ENCODE measurements at regions not wholly inside any gene's neighbourhood (a gene's known extent, or its start where the extent isn't known, plus 50 kb on each side); places are given as distances from the start of the nearest gene placed in this dataset.

DNA sequence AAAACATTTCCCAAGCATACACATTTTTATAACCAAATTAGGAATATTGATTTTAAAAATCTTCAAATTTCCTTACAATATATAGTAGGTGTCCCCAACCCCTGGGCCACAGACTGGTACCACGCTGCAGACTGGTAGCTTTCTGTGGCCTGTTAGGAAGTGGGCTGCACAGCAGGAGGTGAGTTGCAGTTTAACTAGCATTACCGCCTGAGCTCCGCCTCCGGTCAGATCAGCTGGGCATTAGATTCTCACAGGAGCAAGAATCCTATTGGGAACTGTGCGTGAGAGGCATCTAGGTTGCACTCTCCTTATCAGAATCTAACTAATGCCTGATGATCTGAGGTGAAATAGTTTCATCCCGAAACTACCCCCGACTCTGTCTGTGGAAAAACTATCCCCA, 62.1 kb downstream of the ZWINT start:
- Histone ChIP-seq H3K27me3 (ENCODE audit: control insufficient read depth in 1 of 2, insufficient read depth in 2 of 2, low read length in 2 of 2) (no peaks in the 10 kb centered on the region), H3K27ac (ENCODE audit: low read depth, low read length) (no peak overlapping the region), H3K36me3 (ENCODE audit: control insufficient read depth in 1 of 2, insufficient read depth in 2 of 2, low read length in 2 of 2) (no peaks in the 10 kb centered on the region), H3K4me3 (ENCODE audit: low read depth in 1 of 2, low read length in 2 of 2) (no peak overlapping the region), H3K4me1 (ENCODE audit: control insufficient read depth in 1 of 2, insufficient read depth in 2 of 2, low read length in 2 of 2) (no peaks in the 10 kb centered on the region), H3K9me3 (ENCODE audit: control insufficient read depth in 1 of 2, low read length in 2 of 2) (peaks cover 0 to 1% of the 10 kb centered on the region in 2 donors), H3K9ac (ENCODE audit: low read depth in 1 of 2, low read length in 2 of 2) (no peak overlapping the region)

GRCh38 chr10:56296618-56297017, 64.4 kb downstream of the ZWINT start:
- H3K4me1 ChIP-seq (ENCODE audit: control insufficient read depth in 1 of 2, insufficient read depth in 2 of 2, low read length in 2 of 2), result no peaks in the 10 kb centered on the region
- no peak overlapping the region for H3K4me3 ChIP-seq (ENCODE audit: low read depth in 1 of 2, low read length in 2 of 2)
- H3K9ac ChIP-seq (ENCODE audit: low read depth in 1 of 2, low read length in 2 of 2), result no peak overlapping the region
- H3K27me3 ChIP-seq (ENCODE audit: control insufficient read depth in 1 of 2, insufficient read depth in 2 of 2, low read length in 2 of 2), result no peaks in the 10 kb centered on the region
- H3K9me3 ChIP-seq (ENCODE audit: control insufficient read depth in 1 of 2, low read length in 2 of 2), result peaks cover 0 to 6% of the 10 kb centered on the region in 2 donors
- H3K27ac ChIP-seq (ENCODE audit: low read depth, low read length), result no peak overlapping the region
- H3K36me3 ChIP-seq (ENCODE audit: control insufficient read depth in 1 of 2, insufficient read depth in 2 of 2, low read length in 2 of 2), result no peaks in the 10 kb centered on the region

DNA sequence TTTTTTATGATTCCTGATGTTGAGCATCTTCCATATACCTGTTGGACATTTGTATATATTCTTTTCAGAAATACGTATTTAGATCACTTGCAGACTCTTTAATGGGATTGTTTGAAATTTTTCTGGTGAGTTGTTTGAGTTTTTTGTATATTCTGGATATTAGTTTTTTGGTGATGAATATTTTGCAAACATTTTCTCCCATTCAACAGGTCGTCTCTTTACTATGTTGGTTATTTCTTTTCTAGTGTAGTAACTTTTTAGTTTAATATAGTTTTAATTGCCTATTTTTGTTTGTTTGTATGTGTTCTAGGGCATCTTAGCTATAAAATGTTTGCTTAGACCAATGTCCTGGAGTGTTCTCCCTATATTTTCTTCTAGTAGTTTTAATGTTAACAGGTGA, 72.7 kb downstream of the ZWINT start:
- no peaks in the 10 kb centered on the region for H3K27me3 ChIP-seq (ENCODE audit: control insufficient read depth in 1 of 2, insufficient read depth in 2 of 2, low read length in 2 of 2)
- H3K4me3 ChIP-seq (ENCODE audit: low read depth in 1 of 2, low read length in 2 of 2), result no peak overlapping the region
- no peaks in the 10 kb centered on the region for H3K9me3 ChIP-seq (ENCODE audit: control insufficient read depth in 1 of 2, low read length in 2 of 2)
- no peak overlapping the region for H3K9ac ChIP-seq (ENCODE audit: low read depth in 1 of 2, low read length in 2 of 2)
- H3K27ac ChIP-seq (ENCODE audit: low read depth, low read length), result no peak overlapping the region
- H3K4me1 ChIP-seq (ENCODE audit: control insufficient read depth in 1 of 2, insufficient read depth in 2 of 2, low read length in 2 of 2), result no peaks in the 10 kb centered on the region
- no peaks in the 10 kb centered on the region for H3K36me3 ChIP-seq (ENCODE audit: control insufficient read depth in 1 of 2, insufficient read depth in 2 of 2, low read length in 2 of 2)

DNA sequence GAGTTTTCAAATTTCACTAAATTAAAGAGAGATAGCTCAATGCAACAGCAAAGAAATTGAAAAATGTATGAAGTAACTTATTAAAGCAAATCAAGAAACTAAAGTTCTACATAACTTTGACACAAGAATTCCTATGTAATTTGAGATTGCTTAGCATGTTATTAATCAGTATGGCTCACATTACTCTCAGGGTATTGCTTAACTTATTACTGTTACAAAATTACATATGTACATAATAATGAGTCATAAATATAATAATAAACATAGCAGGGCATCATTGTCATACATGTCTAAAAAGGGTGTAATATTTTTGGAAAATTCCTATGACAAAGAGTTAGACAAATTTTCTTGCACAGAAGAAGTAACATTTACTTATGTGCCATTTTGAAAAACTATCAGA, 75.0 kb downstream of the ZWINT start:
- Histone ChIP-seq H3K4me1 (ENCODE audit: control insufficient read depth in 1 of 2, insufficient read depth in 2 of 2, low read length in 2 of 2) (no peaks in the 10 kb centered on the region), H3K27me3 (ENCODE audit: control insufficient read depth in 1 of 2, insufficient read depth in 2 of 2, low read length in 2 of 2) (no peaks in the 10 kb centered on the region), H3K27ac (ENCODE audit: low read depth, low read length) (no peak overlapping the region), H3K9me3 (ENCODE audit: control insufficient read depth in 1 of 2, low read length in 2 of 2) (no peaks in the 10 kb centered on the region), H3K9ac (ENCODE audit: low read depth in 1 of 2, low read length in 2 of 2) (no peak overlapping the region), H3K4me3 (ENCODE audit: low read depth in 1 of 2, low read length in 2 of 2) (no peak overlapping the region), H3K36me3 (ENCODE audit: control insufficient read depth in 1 of 2, insufficient read depth in 2 of 2, low read length in 2 of 2) (no peaks in the 10 kb centered on the region)

DNA sequence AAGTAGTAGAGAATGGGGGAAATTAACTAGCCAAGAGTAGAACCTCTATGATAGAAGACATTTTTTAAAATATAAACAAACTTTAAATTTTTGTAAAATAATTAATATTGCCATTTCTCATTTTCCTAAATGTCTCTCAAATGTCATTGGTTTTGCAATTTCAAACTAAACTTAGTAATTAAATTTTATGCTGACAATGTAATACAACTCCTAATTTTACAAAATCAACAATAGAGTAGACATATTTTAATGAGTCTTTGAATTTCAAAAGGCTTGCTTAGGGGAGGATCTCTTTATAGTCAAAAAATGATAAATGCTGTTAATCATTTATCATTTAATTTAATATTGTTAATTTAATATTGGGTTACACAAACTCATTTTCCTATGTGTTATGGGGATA, 81.8 kb downstream of the ZWINT start:
- H3K9me3 ChIP-seq (ENCODE audit: control insufficient read depth in 1 of 2, low read length in 2 of 2), result no peaks in the 10 kb centered on the region
- no peaks in the 10 kb centered on the region for H3K36me3 ChIP-seq (ENCODE audit: control insufficient read depth in 1 of 2, insufficient read depth in 2 of 2, low read length in 2 of 2)
- no peaks in the 10 kb centered on the region for H3K4me1 ChIP-seq (ENCODE audit: control insufficient read depth in 1 of 2, insufficient read depth in 2 of 2, low read length in 2 of 2)
- no peak overlapping the region for H3K4me3 ChIP-seq (ENCODE audit: low read depth in 1 of 2, low read length in 2 of 2)
- no peaks in the 10 kb centered on the region for H3K27me3 ChIP-seq (ENCODE audit: control insufficient read depth in 1 of 2, insufficient read depth in 2 of 2, low read length in 2 of 2)
- no peak overlapping the region for H3K9ac ChIP-seq (ENCODE audit: low read depth in 1 of 2, low read length in 2 of 2)
- no peak overlapping the region for H3K27ac ChIP-seq (ENCODE audit: low read depth, low read length)

- Histone ChIP-seq H3K9ac (ENCODE audit: low read depth in 1 of 2, low read length in 2 of 2) (no peak overlapping the region), H3K27me3 (ENCODE audit: control insufficient read depth in 1 of 2, insufficient read depth in 2 of 2, low read length in 2 of 2) (no peaks in the 10 kb centered on the region), H3K36me3 (ENCODE audit: control insufficient read depth in 1 of 2, insufficient read depth in 2 of 2, low read length in 2 of 2) (no peaks in the 10 kb centered on the region), H3K9me3 (ENCODE audit: control insufficient read depth in 1 of 2, low read length in 2 of 2) (no peaks in the 10 kb centered on the region), H3K27ac (ENCODE audit: low read depth, low read length) (no peak overlapping the region), H3K4me1 (ENCODE audit: control insufficient read depth in 1 of 2, insufficient read depth in 2 of 2, low read length in 2 of 2) (no peaks in the 10 kb centered on the region), H3K4me3 (ENCODE audit: low read depth in 1 of 2, low read length in 2 of 2) (no peak overlapping the region)
Measured at GRCh38 chr10:56269181-56269580, 91.9 kb downstream of the ZWINT start.

- H3K9ac ChIP-seq (ENCODE audit: low read depth in 1 of 2, low read length in 2 of 2), result no peak overlapping the region
- H3K27me3 ChIP-seq (ENCODE audit: control insufficient read depth in 1 of 2, insufficient read depth in 2 of 2, low read length in 2 of 2), result no peaks in the 10 kb centered on the region
- H3K4me3 ChIP-seq (ENCODE audit: low read depth in 1 of 2, low read length in 2 of 2), result no peak overlapping the region
- H3K27ac ChIP-seq (ENCODE audit: low read depth, low read length), result no peak overlapping the region
- H3K9me3 ChIP-seq (ENCODE audit: control insufficient read depth in 1 of 2, low read length in 2 of 2), result no peaks in the 10 kb centered on the region
- H3K36me3 ChIP-seq (ENCODE audit: control insufficient read depth in 1 of 2, insufficient read depth in 2 of 2, low read length in 2 of 2), result no peaks in the 10 kb centered on the region
- H3K4me1 ChIP-seq (ENCODE audit: control insufficient read depth in 1 of 2, insufficient read depth in 2 of 2, low read length in 2 of 2), result no peaks in the 10 kb centered on the region
Measured at GRCh38 chr10:56266120-56266519, 94.9 kb downstream of the ZWINT start.

DNA sequence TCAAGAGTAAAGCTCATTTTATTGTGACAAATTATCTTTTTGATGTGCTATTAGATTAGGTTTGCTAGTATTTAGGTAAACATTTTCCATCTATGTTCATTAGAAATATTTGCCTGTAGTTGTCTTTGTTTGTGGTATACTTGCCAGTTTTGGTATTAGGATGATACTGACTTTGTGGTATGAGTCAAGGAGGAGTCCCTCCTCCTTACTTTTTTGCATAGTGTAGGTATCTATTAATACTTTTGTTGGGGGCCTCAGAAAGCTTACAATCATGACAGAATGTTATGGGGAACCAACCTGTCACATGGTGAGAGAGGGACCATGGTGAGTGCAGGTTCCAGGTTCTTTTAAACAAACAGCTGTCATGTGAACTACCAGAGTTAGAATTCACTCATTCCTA, 102.1 kb downstream of the ZWINT start:
- H3K4me1 ChIP-seq (ENCODE audit: control insufficient read depth in 1 of 2, insufficient read depth in 2 of 2, low read length in 2 of 2), result no peaks in the 10 kb centered on the region
- H3K27ac ChIP-seq (ENCODE audit: low read depth, low read length), result no peak overlapping the region
- no peaks in the 10 kb centered on the region for H3K9me3 ChIP-seq (ENCODE audit: control insufficient read depth in 1 of 2, low read length in 2 of 2)
- H3K9ac ChIP-seq (ENCODE audit: low read depth in 1 of 2, low read length in 2 of 2), result no peak overlapping the region
- H3K4me3 ChIP-seq (ENCODE audit: low read depth in 1 of 2, low read length in 2 of 2), result no peak overlapping the region
- H3K36me3 ChIP-seq (ENCODE audit: control insufficient read depth in 1 of 2, insufficient read depth in 2 of 2, low read length in 2 of 2), result no peaks in the 10 kb centered on the region
- H3K27me3 ChIP-seq (ENCODE audit: control insufficient read depth in 1 of 2, insufficient read depth in 2 of 2, low read length in 2 of 2), result no peaks in the 10 kb centered on the region

- H3K27me3 ChIP-seq (ENCODE audit: control insufficient read depth in 1 of 2, insufficient read depth in 2 of 2, low read length in 2 of 2), result no peaks in the 10 kb centered on the region
Measured at GRCh38 chr10:56258378-56258777, 102.7 kb downstream of the ZWINT start.

DNA sequence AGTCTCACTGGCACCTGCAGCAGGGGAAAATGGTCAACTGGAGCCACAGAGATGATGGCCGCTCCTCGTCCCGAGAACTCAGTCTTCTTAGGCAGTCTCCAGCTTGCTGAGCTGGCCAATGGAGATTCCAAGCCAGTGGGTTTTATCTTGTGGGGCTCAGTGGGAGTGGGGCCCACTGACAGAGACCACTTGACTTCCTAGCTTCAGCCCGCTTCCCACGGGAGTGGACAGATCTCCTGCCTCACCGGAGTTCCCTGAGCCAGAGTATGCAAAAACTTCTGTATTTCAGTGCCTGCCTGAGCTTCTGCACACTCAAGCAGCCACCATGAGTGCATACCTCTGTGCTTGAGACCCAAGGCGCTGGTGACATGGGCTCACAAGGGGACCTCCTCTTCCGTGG, 105.8 kb downstream of the ZWINT start:
- H3K4me1 ChIP-seq (ENCODE audit: control insufficient read depth in 1 of 2, insufficient read depth in 2 of 2, low read length in 2 of 2), result no peaks in the 10 kb centered on the region
- H3K4me3 ChIP-seq (ENCODE audit: low read depth in 1 of 2, low read length in 2 of 2), result no peak overlapping the region
- no peak overlapping the region for H3K27ac ChIP-seq (ENCODE audit: low read depth, low read length)
- no peaks in the 10 kb centered on the region for H3K27me3 ChIP-seq (ENCODE audit: control insufficient read depth in 1 of 2, insufficient read depth in 2 of 2, low read length in 2 of 2)
- H3K9me3 ChIP-seq (ENCODE audit: control insufficient read depth in 1 of 2, low read length in 2 of 2), result no peaks in the 10 kb centered on the region
- no peak overlapping the region for H3K9ac ChIP-seq (ENCODE audit: low read depth in 1 of 2, low read length in 2 of 2)
- H3K36me3 ChIP-seq (ENCODE audit: control insufficient read depth in 1 of 2, insufficient read depth in 2 of 2, low read length in 2 of 2), result no peaks in the 10 kb centered on the region

More at GRCh38 chr10:56258378-56258777, 102.7 kb downstream of the ZWINT start:
- Histone ChIP-seq H3K36me3 (ENCODE audit: control insufficient read depth in 1 of 2, insufficient read depth in 2 of 2, low read length in 2 of 2) (no peaks in the 10 kb centered on the region), H3K9me3 (ENCODE audit: control insufficient read depth in 1 of 2, low read length in 2 of 2) (no peaks in the 10 kb centered on the region), H3K27ac (ENCODE audit: low read depth, low read length) (no peak overlapping the region), H3K4me3 (ENCODE audit: low read depth in 1 of 2, low read length in 2 of 2) (no peak overlapping the region), H3K9ac (ENCODE audit: low read depth in 1 of 2, low read length in 2 of 2) (no peak overlapping the region), H3K4me1 (ENCODE audit: control insufficient read depth in 1 of 2, insufficient read depth in 2 of 2, low read length in 2 of 2) (no peaks in the 10 kb centered on the region)

DNA sequence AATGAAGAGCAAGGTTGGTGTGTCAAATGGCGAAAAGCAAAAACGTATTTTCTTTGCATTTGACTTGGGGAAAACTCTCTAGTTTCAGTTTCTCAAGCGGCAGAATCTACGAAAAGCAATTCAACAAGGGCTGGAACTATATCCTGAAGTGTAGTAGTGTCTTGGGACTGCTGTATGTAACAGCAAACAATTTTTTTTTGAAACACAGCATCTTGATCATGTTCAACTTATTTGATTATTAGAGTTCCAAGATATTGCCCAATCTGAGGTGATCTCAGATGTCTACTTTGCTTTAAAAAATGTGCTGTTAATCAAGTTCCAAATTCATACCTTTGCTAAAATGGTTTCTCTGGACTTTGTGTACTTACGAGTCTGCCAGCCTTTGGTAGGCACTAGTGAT, 120.6 kb downstream of the ZWINT start:
- Histone ChIP-seq H3K36me3 (ENCODE audit: control insufficient read depth in 1 of 2, insufficient read depth in 2 of 2, low read length in 2 of 2) (no peaks in the 10 kb centered on the region), H3K4me1 (ENCODE audit: control insufficient read depth in 1 of 2, insufficient read depth in 2 of 2, low read length in 2 of 2) (no peaks in the 10 kb centered on the region), H3K4me3 (ENCODE audit: low read depth in 1 of 2, low read length in 2 of 2) (no peak overlapping the region), H3K27ac (ENCODE audit: low read depth, low read length) (no peak overlapping the region), H3K9ac (ENCODE audit: low read depth in 1 of 2, low read length in 2 of 2) (no peak overlapping the region), H3K27me3 (ENCODE audit: control insufficient read depth in 1 of 2, insufficient read depth in 2 of 2, low read length in 2 of 2) (no peaks in the 10 kb centered on the region), H3K9me3 (ENCODE audit: control insufficient read depth in 1 of 2, low read length in 2 of 2) (no peaks in the 10 kb centered on the region)
